Astrocyte (in vitro differentiated cells and primary cell): ENCODE measurements at regions not wholly inside any gene's neighbourhood (a gene's known extent, or its start where the extent isn't known, plus 50 kb on each side); places are given as distances from the start of the nearest gene placed in this dataset.

Source experiments
- DNase-seq: peaks from one replicate; pipeline ENCODE4 v3.0.0-alpha.2; 2010; ENCODE audit warnings: low read depth
- FAIRE-seq: peaks from 2 replicates; lab custom pipeline; 2011; peaks lifted over from hg19 to GRCh38; lab: Jason Lieb, UNC
- H2AFZ ChIP-seq: 2 replicates; pipeline ENCODE4 v1.6.0; 2012; ENCODE audit warnings: low read depth, low read length, inconsistent platforms
- H3K27ac ChIP-seq: 2 replicates; pipeline ENCODE4 v1.5.1; 2011; ENCODE audit warnings: low read depth, low read length, inconsistent platforms
- H3K27me3 ChIP-seq: 2 replicates; pipeline ENCODE4 v1.6.0; 2011; ENCODE audit warnings: low read length, inconsistent platforms; ENCODE audit not compliant: insufficient read depth
- H3K36me3 ChIP-seq: 2 replicates; pipeline ENCODE4 v1.5.1; 2011; ENCODE audit warnings: low read length, inconsistent platforms; ENCODE audit not compliant: insufficient read depth
- H3K4me1 ChIP-seq: 2 replicates; pipeline ENCODE4 v1.5.1; 2011; ENCODE audit warnings: low read length, inconsistent platforms; ENCODE audit not compliant: insufficient read depth
- H3K4me2 ChIP-seq: 2 replicates; pipeline ENCODE4 v1.6.0; 2012; ENCODE audit warnings: low read length, inconsistent platforms
- H3K4me3 ChIP-seq: 2 replicates; pipeline ENCODE4 v1.5.1; 2011; ENCODE audit warnings: low read depth, mild to moderate bottlenecking, low read length, inconsistent platforms; ENCODE audit not compliant: insufficient read depth
- H3K79me2 ChIP-seq: 2 replicates; pipeline ENCODE4 v1.6.0; 2012; ENCODE audit warnings: mild to moderate bottlenecking, low read length, inconsistent platforms; ENCODE audit not compliant: insufficient read depth
- H3K9ac ChIP-seq: 2 replicates; pipeline ENCODE4 v1.6.0; 2012; ENCODE audit warnings: mild to moderate bottlenecking, low read length, inconsistent platforms
- H3K9me3 ChIP-seq: 2 replicates; pipeline ENCODE4 v1.5.1; 2012; ENCODE audit warnings: low read depth, mild to moderate bottlenecking, low read length, inconsistent platforms; ENCODE audit not compliant: insufficient read depth
- H4K20me1 ChIP-seq: 2 replicates; pipeline ENCODE4 v1.6.0; 2012; ENCODE audit warnings: low read length, inconsistent platforms; ENCODE audit not compliant: insufficient read depth
- H3K27ac Mint-ChIP-seq: one replicate; pipeline ENCODE4 v1.8.0; 2021; ENCODE audit warnings: mild to moderate bottlenecking, mixed read lengths; ENCODE audit not compliant: unreplicated experiment
- H3K27me3 Mint-ChIP-seq: one replicate; pipeline ENCODE4 v1.8.0; 2021; ENCODE audit warnings: low read depth, mixed read lengths; ENCODE audit not compliant: unreplicated experiment
- H3K36me3 Mint-ChIP-seq: one replicate; pipeline ENCODE4 v1.8.0; 2021; ENCODE audit warnings: low read depth, mixed read lengths; ENCODE audit not compliant: unreplicated experiment
- H3K4me1 Mint-ChIP-seq: one replicate; pipeline ENCODE4 v1.8.0; 2021; ENCODE audit warnings: low read depth, mixed read lengths; ENCODE audit not compliant: unreplicated experiment
- H3K4me3 Mint-ChIP-seq: one replicate; pipeline ENCODE4 v1.8.0; 2021; ENCODE audit warnings: mild to moderate bottlenecking, moderate library complexity, mixed read lengths; ENCODE audit not compliant: unreplicated experiment
- H3K9me3 Mint-ChIP-seq: one replicate; pipeline ENCODE4 v1.8.0; 2021; ENCODE audit warnings: mild to moderate bottlenecking, mixed read lengths; ENCODE audit not compliant: unreplicated experiment
- CTCF ChIP-seq: IDR thresholded peaks from 2 replicates; pipeline ENCODE4 v1.5.1; 2011; ENCODE audit warnings: low read depth, mild to moderate bottlenecking, inconsistent platforms, low read length, moderate library complexity; ENCODE audit not compliant: insufficient read depth
- EZH2 ChIP-seq: IDR thresholded peaks from 2 replicates; pipeline ENCODE4 v1.6.1; 2012; ENCODE audit warnings: mild to moderate bottlenecking, low read length, inconsistent platforms; ENCODE audit not compliant: insufficient read depth

GRCh38 chr5:166746506-166746905, 1544.9 kb upstream of the WWC1 start:
- H3K27me3 ChIP-seq = no peaks in the 10 kb centered on the region
- H3K36me3 ChIP-seq = no peaks in the 10 kb centered on the region
- no peak for FAIRE-seq
- H2AFZ ChIP-seq = no peak overlapping the region
- no peaks in the 10 kb centered on the region for H3K4me1 ChIP-seq
- H3K4me1 Mint-ChIP-seq = no peaks in the 10 kb centered on the region
- no peak for DNase-seq
- peaks cover 2% of the 10 kb centered on the region for H3K9me3 Mint-ChIP-seq
- no peak overlapping the region for H3K4me2 ChIP-seq
- no peak overlapping the region for H3K4me3 ChIP-seq
- H3K9ac ChIP-seq = no peak overlapping the region
- no peaks in the 10 kb centered on the region for H3K79me2 ChIP-seq
- H3K27me3 Mint-ChIP-seq = peaks cover 10% of the 10 kb centered on the region
- H3K9me3 ChIP-seq = no peaks in the 10 kb centered on the region
- H3K27ac ChIP-seq = no peak overlapping the region
- no peaks in the 10 kb centered on the region for H3K36me3 Mint-ChIP-seq
- H4K20me1 ChIP-seq = no peaks in the 10 kb centered on the region
- H3K27ac Mint-ChIP-seq = no peak overlapping the region
- no peak overlapping the region for H3K4me3 Mint-ChIP-seq
- no peak for TF ChIP-seq CTCF
- TF ChIP-seq EZH2 = no peak

GRCh38 chr5:166750376-166750775, 1541.1 kb upstream of the WWC1 start:
- no peaks in the 10 kb centered on the region for H3K27me3 ChIP-seq
- no peak overlapping the region for H3K9ac ChIP-seq
- H3K79me2 ChIP-seq = no peaks in the 10 kb centered on the region
- no peaks in the 10 kb centered on the region for H3K4me1 ChIP-seq
- no peaks in the 10 kb centered on the region for H3K27me3 Mint-ChIP-seq
- H2AFZ ChIP-seq = no peak overlapping the region
- H3K4me3 ChIP-seq = no peak overlapping the region
- H3K27ac ChIP-seq = no peak overlapping the region
- H3K4me1 Mint-ChIP-seq = no peaks in the 10 kb centered on the region
- no peaks in the 10 kb centered on the region for H3K9me3 ChIP-seq
- DNase-seq (no peak), FAIRE-seq (no peak)
- no peak overlapping the region for H3K27ac Mint-ChIP-seq
- no peaks in the 10 kb centered on the region for H4K20me1 ChIP-seq
- TF ChIP-seq CTCF (no peak), EZH2 (no peak)
- no peaks in the 10 kb centered on the region for H3K36me3 Mint-ChIP-seq
- no peaks in the 10 kb centered on the region for H3K9me3 Mint-ChIP-seq
- no peak overlapping the region for H3K4me2 ChIP-seq
- H3K4me3 Mint-ChIP-seq = no peak overlapping the region
- no peaks in the 10 kb centered on the region for H3K36me3 ChIP-seq

- Mint-ChIP-seq H3K4me3 (no peak overlapping the region), H3K27ac (no peak overlapping the region), H3K36me3 (no peaks in the 10 kb centered on the region), H3K4me1 (peaks cover 2% of the 10 kb centered on the region), H3K27me3 (no peaks in the 10 kb centered on the region), H3K9me3 (peaks cover 4% of the 10 kb centered on the region)
- Histone ChIP-seq H4K20me1 (no peaks in the 10 kb centered on the region), H3K4me2 (no peak overlapping the region), H3K9me3 (no peaks in the 10 kb centered on the region), H3K9ac (no peak overlapping the region), H3K27me3 (no peaks in the 10 kb centered on the region), H3K27ac (no peak overlapping the region), H3K36me3 (no peaks in the 10 kb centered on the region), H3K4me3 (no peak overlapping the region), H3K4me1 (no peaks in the 10 kb centered on the region), H2AFZ (no peak overlapping the region), H3K79me2 (no peaks in the 10 kb centered on the region)
- TF ChIP-seq EZH2 = no peak
- TF ChIP-seq CTCF = no peak
- DNase-seq = no peak
- no peak for FAIRE-seq
These were observed 1533.3 kb upstream of the WWC1 start for GRCh38 chr5:166758151-166758550.
